GM21576 (cell line): ENCODE measurements at regions not wholly inside any gene's neighbourhood (a gene's known extent, or its start where the extent isn't known, plus 50 kb on each side); places are given as distances from the start of the nearest gene placed in this dataset.
"Not testable (repeated sequence)": the region's sequence is repeated elsewhere in the genome, so short reads cannot be mapped to it uniquely, and the experiment has no call there.

Experiments
- ATAC-seq: cut with Tn5 transposase; IDR thresholded peaks from one replicate; pipeline ENCODE4 v1.9.1; 2021; ENCODE audit warnings: mild to moderate bottlenecking, moderate library complexity; ENCODE audit not compliant: unreplicated experiment

DNA sequence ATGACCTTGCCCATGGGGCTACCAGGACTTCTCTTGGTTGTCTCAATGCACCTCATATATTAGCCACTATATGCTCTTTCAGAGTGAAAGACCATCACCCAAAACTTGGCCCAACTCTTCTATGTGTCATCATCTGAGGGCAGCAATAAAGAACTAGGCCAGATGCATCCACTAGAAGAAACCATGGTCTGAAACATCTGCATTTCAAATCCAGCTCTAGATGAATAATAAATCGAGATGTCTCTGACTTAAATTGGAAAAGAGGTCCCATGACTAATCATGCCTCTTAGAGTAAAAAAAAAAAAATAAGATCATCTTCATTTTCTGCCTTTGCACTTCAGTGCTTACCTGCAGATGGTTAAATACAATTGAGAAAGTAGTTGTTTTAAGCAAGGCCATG, 397.6 kb upstream of the PITX2 start:
- ATAC-seq, result no peak

GRCh38 chr4:111020961-111021360, 398.1 kb upstream of the PITX2 start:
- no peak for ATAC-seq

- no peak for ATAC-seq
Measured at GRCh38 chr4:111022758-111023157, 399.9 kb upstream of the PITX2 start.

DNA sequence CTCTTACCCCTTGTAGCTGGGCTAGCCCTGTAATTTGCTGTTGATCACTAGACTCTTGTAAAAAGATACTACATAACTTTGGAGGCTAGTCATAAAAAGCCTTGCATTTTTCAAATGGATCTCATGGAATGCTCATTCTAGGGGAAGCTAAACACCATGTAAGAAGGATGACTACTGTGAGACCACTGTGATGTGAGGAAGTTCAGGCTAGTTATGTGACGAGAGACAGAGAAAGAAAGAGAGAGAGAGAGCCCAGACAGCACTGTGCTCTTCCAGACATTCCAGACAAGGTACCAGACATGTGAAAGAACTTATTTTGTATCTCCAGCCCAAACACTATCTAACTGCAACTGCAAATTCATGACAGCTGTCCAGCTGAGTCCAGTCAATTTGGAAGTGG, 404.6 kb upstream of the PITX2 start:
- no peak for ATAC-seq

DNA sequence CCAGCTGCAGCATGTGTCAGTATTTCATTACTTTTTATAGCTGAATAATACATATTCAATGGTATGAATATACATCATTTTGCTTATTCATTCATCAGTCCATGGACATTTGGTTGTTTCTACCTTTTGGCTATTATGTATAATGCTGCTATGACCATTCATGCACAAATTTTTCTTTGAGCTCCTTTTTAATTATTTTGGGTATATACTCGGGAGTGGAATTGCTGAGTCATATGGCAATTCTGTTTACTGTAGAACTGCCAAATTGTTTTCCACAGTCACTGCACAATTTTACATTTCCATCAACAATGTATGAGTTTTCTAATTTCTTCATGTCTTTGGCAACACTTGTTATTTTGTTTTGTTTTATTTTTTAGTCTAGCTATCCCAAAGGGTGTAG, 405.9 kb upstream of the PITX2 start:
- ATAC-seq, result no peak

- ATAC-seq, result no peak
Measured at GRCh38 chr4:111031001-111031579, 408.2 kb upstream of the PITX2 start.

DNA sequence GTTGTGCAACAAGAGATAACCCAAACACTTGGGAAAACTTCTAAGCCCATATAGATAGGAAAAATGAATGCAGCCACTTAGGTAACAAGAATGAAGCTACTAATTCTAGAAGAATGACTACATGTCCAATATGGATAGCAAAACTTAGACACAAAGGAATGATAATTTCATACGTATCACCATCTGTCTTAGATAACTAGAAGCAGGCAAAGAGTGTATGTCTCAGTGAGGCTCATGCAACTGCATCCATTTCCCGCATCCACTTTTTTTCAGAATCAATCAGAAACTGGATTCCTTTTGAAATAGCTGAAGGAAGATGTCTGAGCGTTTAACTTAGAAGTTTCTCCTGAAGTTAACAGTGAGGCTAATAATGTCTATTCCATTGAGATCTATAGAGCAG, 408.7 kb upstream of the PITX2 start:
- ATAC-seq, result no peak

DNA sequence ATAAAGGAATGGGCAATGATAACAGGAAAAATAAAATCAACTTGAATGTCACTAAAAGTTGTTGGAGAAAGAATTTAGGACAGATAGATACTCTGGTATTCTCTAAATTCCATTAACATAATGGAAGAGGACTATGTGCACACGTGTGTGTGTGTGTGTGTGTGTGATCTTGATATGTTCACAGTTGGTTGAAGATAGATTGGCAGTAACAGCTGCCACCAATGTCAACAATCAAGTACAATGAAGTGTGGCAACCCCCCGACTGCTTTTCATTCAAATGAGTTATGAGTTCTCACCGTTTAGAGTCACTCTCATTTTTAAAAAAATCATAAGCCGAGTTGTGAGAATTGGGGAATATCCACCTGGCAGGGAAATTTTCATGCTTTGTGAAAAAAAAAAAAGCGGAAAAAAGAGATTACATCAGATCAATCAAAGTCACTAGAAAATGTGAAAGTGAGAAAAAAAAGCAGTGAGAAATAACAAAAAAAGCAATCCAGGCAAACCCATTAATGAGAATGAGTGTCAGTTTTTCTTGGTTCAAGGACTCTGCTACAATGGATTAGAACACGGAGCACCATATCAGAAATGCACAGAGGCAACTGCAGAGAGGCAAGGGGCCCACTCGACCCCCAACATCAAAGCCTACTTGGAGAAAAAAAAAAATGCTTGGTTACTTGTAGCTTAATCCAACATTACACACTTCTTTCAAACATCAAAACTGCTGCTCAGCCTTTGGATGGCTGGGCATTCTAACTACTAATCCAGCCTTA, 414.9 kb upstream of the PITX2 start:
- no peak for ATAC-seq

- no peak for ATAC-seq
Measured at GRCh38 chr4:111040904-111041303, 418.0 kb upstream of the PITX2 start.

DNA sequence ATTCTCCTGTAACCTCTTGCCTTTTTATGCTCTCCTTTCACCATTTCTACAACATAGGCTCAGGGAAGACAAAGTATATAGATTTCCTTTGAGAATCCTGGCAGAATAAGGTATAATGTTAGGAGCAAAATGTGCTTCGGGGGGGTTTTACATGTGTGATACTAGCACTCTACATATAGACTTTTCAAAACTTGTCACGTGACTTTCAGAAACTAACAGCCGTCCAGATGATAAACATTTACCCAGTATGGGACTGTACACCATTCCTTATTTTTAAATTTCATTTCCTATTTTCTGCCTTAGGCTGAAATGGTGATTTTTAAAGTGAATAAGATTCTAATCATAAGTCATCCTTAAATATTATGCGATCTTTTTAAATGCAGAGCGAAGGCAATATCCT, 420.4 kb upstream of the PITX2 start:
- ATAC-seq, result no peak

- no peak for ATAC-seq
Measured at GRCh38 chr4:111045992-111046391, 423.1 kb upstream of the PITX2 start.

GRCh38 chr4:111046811-111047210, 423.9 kb upstream of the PITX2 start:
- no peak for ATAC-seq

- no peak for ATAC-seq
Measured at GRCh38 chr4:111048316-111048715, 425.4 kb upstream of the PITX2 start.

GRCh38 chr4:111064342-111064993, 441.6 kb upstream of the PITX2 start:
- no peak for ATAC-seq

- no peak for ATAC-seq
Measured at GRCh38 chr4:111066001-111066400, 443.1 kb upstream of the PITX2 start.

GRCh38 chr4:111066447-111066846, 443.6 kb upstream of the PITX2 start:
- ATAC-seq, result no peak

DNA sequence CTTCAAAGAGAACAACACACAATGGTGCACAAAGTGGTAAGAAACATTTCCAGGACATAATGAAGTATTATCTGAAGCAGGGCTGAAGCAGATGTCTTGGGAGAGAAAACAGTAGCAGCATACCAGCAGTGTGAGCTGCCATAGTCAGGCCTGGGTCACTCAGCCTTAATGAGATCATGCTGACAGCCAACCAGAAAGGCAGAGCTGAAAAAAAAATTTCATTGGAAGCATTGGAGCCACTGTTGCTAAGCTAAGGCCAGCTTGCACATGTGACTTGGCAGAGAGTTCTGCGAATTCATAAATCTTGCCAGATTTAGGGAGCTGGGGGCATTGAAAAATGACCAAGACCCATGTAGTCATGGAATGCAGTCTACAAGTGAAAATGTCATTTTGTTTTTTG, 444.0 kb upstream of the PITX2 start:
- no peak for ATAC-seq

DNA sequence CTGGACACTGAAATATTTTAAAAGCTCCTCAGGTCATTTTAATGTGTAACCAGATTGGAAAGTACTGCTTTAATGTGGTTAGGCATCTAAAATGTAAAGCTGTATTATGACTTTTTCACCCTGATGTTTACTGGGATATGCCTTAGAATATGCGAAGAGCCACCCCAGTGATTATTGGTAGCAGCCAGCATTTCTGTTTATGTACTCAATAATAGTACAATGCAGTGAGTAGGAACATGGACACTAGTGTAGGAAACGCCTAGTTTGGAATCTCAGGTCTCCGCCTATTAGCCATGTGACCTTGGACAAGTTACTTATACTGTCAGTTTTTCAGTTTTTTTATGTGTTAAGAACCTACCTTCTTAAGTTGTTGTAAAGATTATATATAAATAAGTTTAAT, 446.0 kb upstream of the PITX2 start:
- ATAC-seq, result no peak

DNA sequence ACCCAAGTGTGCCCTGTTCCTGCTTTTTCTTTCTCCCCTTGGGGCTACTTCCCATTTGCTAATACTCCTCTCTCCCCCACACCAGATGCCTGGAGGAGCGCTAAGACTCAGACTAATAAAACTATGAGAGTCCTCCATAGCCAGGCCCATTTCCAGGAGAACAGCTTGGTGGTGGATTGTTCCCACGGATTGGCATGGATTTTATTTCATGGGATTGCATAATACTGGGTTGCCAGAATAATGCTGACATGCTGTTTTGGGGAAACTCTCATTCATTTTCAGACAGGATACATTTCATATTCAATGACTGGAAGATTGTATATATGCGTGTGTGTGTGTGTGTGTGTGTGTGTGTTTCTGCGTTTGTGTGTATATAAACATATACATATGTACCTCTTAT, 447.5 kb upstream of the PITX2 start:
- no peak for ATAC-seq

DNA sequence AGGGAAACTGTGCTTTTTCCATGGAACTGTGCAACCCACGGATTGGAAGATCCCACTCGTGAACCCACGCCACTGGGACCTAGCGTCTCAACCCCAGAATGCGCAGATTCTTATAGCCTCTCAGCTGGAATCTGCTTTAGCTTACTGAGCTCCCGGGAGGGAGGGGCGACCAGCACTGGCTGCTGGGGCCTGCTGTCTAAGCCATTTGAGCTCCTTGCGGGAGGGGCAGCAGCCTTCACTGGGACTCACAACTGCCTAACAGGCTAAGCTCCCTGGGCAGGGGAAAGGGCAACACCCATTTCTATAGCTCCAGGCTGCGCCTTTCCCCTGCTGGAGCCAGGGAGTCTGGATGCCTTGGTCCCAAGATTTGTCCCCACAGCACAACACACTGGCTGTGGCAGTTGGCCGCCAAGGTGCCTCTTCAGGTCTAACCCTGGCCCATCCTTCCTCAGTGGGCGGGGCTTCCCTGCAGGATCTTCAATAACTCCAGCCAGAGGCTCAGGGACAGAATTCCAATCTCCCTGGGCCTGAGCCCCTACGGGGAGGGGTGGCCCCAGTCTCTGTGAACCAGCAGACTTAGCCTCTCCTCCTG, 451.7 kb upstream of the PITX2 start:
- no peak for ATAC-seq

GRCh38 chr4:111076299-111076698, 453.4 kb upstream of the PITX2 start:
- not testable (repeated sequence) for ATAC-seq

DNA sequence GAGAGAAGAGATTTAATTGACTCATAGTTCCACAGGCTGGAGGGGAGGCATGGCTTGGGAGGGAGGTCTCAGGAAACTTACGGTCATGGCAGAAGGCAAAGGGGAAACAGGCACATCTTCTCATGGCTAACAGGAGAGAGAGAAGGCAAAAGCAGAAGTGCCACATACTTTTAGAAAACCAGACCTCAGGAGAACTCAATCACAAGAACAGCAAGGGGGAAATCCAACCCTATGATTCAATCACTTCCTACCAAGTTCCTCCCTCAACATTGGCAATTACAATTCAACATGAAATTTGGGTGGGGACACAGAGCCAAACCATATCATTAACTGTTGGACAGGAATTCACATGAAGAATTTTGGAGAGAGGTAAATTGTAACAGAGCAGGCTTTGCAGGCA, 485.3 kb upstream of the PITX2 start:
- ATAC-seq, result no peak
